Frontal cortex (tissue), 3 donors: ENCODE measurements at regions not wholly inside any gene's neighbourhood (a gene's known extent, or its start where the extent isn't known, plus 50 kb on each side); places are given as distances from the start of the nearest gene placed in this dataset.

ENCODE experiments used
- DNase-seq, 2 donors: peaks; one replicate each; pipeline ENCODE4 v3.0.0; 2012; ENCODE audit warnings: low spot score in 2 of 2
- FAIRE-seq: peaks from 2 replicates; lab custom pipeline; 2012; peaks lifted over from hg19 to GRCh38; lab: Jason Lieb, UNC
- donor health status: control.
- donor health status: control.
- donor health status: control.

- FAIRE-seq = no peak
- DNase-seq = no peak
Measured at GRCh38 chr10:106474876-106475275, 689.6 kb downstream of the SORCS1 start.

DNA sequence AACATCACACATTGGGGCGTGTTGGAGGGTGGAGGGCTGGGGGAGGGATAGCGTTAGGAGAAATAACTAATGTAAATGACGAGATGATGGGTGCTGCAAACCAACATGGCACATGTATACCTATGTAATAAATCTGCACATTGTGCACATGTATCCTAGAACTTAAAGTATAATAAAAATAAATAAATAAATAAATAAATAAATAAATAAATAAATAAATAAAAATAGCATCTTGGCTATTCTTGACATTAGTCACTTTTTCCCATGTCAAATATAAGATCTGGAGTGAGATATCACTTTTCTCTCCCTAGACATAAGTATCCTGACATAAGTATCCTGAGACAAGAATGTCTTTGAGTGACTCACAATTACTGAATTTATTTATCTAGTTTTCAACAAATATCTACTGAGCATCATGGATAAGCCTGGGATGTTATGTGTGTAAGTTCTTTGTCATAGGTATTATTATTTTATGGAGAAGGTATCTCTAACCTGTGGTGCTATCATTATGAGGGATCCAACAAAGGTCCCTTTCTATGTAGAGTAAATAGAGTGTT lies 691.3 kb downstream of the SORCS1 start:
- no peak for DNase-seq
- FAIRE-seq = no peak

DNA sequence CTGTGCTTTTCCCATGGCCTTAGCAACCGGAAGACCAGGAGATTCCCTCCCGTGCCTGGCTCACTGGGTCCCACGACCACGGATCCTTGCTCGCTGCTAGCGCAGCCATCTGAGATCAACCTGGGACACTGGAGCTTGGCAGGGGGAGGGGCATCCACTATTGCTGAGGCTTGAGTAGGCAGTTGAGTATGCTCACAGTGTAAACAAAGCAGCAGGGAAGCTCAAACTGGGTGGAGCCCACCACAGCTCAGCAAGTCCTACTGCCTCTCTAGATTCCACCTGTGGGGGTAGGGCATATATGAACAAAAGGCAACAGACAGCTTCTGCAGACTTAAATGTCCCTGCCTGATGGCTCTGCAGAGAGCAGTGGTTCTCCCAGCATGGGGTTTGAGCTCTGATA lies 697.0 kb downstream of the SORCS1 start:
- no peak for DNase-seq
- FAIRE-seq = no peak

GRCh38 chr10:106457522-106457921 lies 707.0 kb downstream of the SORCS1 start:
- DNase-seq (no peak), FAIRE-seq (no peak)

DNA sequence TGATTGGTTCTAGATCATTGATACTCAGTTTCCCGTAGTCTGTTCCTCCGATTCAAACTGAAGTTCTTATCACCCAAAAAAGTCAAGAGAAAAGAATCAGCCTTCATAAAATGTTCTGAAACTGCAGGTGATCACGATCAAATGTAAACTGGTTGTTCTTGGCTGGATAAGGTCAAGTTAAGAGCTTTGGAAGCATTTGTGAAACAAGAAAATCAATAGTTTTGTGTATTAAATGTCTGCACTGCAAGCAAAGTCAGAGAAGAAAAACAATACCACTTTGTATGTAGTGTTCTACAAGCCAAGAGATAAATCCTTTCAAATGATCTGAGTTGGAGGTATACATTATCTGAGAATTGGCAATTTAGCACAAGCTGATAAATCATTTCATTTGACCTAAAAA lies 710.3 kb downstream of the SORCS1 start:
- no peak for DNase-seq

GRCh38 chr10:106450966-106451365 lies 713.5 kb downstream of the SORCS1 start:
- no peak for FAIRE-seq
- no peak for DNase-seq

More for the DNA sequence above, 710.3 kb downstream of the SORCS1 start:
- no peak for FAIRE-seq

DNA sequence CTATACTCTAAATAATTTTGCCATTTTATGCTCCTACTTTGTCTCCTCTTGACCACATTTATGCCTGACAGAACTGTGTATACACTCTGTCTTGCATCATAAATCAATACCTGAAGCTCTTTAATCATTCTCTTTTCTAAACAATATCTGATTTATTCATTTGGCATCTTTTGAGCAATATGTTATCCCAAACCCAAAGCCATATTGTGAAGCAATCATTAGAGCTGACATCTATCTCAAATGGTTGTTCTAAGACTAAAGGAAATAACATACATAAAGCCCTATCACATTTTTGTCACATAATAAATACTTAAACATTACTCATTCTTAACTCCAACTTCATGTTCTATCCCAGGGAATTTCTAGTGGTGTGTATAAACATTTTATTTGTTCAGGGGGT lies 717.6 kb downstream of the SORCS1 start:
- FAIRE-seq (no peak), DNase-seq (no peak)

- DNase-seq (no peak), FAIRE-seq (no peak)
Measured at GRCh38 chr10:106442223-106442622, 722.3 kb downstream of the SORCS1 start.

- no peak for DNase-seq
- no peak for FAIRE-seq
Measured at GRCh38 chr10:106440767-106441166, 723.7 kb downstream of the SORCS1 start.

- DNase-seq = no peak
- no peak for FAIRE-seq
Measured at GRCh38 chr10:106440355-106440754, 724.2 kb downstream of the SORCS1 start.

- FAIRE-seq = no peak
Measured at GRCh38 chr10:106439366-106439765, 725.1 kb downstream of the SORCS1 start.

GRCh38 chr10:106438386-106438785 lies 726.1 kb downstream of the SORCS1 start:
- no peak for FAIRE-seq

More at GRCh38 chr10:106439366-106439765, 725.1 kb downstream of the SORCS1 start:
- no peak for DNase-seq

DNA sequence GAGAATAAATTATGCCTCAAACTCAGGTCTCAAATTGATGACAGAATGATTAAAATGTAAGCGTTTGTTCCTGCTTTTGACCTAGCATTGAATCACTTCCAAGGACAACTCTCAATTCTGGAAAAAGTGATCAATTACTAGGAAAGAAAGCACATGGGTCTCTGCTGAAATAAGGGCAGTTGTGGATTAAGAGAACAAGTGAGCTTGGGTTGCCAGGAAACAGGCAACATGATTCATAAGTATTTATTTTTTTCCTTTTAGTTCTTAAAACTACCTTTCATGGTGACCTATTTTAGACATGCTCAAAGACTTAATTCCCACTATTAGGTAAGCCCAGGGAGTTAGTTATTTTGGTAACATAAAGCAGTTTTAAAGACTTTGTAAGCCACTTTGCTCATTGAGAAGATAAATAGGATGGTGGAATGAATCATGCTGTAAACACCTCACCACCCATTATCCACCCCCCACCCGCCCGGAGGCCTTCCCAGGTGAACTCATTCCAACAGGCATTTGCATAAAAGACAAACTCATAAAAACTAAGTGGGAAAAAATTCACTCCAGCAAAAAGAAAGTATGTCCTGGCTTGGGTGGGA lies 728.3 kb downstream of the SORCS1 start:
- FAIRE-seq = no peak
- no peak for DNase-seq

More at GRCh38 chr10:106438386-106438785, 726.1 kb downstream of the SORCS1 start:
- no peak for DNase-seq

DNA sequence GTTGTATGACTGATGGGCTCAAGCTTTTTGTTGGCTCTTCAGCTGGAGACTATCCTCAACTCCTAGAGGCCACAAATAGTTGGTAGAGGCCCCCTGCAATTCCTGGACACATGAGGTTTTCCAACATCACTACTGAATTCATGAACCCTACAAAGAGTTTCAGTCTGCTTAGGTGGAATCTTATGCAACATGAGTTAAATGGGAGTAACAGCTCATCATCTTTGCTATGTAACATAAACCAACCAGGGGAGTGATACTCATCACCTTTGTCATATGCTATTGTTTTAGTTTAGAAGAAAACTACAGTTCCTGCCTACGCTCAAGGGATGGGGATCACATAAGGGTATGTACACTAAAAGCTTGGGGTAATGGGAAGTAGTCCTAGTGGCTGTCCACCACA lies 729.4 kb downstream of the SORCS1 start:
- FAIRE-seq (no peak), DNase-seq (no peak)

- DNase-seq (no peak), FAIRE-seq (no peak)
Measured at GRCh38 chr10:106424981-106425380, 739.5 kb downstream of the SORCS1 start.

GRCh38 chr10:106424054-106424453 lies 740.5 kb downstream of the SORCS1 start:
- FAIRE-seq = no peak

GRCh38 chr10:106410331-106410730 lies 754.2 kb downstream of the SORCS1 start:
- DNase-seq = no peak
- no peak for FAIRE-seq

More at GRCh38 chr10:106424054-106424453, 740.5 kb downstream of the SORCS1 start:
- no peak for DNase-seq

DNA sequence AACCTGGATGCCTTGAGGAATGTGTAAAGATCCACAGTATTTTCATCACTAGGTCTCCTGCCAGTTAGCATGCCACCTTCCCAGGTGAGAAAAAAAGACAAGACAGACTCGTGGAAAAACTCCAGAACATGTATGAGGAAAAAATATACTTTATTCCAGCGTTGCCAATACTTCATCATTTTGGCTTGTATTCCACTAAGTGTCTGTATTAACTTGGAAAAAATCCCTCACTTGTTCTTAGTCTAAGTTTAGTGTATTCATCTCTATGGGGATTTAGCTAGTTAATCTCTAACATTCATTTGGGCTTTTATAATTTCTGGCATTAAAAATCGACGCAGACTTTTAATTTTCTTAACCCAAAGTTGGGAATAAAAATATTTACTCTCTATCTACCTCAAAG lies 759.4 kb downstream of the SORCS1 start:
- no peak for DNase-seq
- FAIRE-seq = no peak

DNA sequence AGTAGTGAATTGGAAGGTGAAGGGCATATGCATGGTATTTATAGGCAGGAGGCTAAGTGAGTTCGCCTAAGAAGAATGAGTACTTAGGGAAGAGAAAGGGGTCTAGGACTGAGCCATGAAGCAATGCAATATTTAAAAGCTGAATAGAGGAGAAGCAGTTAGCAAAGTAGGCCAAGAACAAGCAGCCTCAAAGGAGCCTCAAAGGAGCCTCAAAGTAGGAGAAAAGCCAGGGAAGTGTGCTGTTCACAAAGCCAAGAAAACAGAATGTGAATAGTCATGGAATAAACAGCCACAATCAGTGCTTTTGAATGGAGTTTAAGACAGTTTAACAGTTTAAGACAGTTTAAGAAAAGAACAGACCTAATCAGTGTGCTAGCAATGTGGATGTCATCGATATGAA lies 762.0 kb downstream of the SORCS1 start:
- FAIRE-seq = no peak
- no peak for DNase-seq

GRCh38 chr10:106401967-106402366 lies 762.5 kb downstream of the SORCS1 start:
- DNase-seq = no peak
- peak; percentile 73 for FAIRE-seq

- FAIRE-seq = peak; percentile 47
- DNase-seq = no peak
Measured at GRCh38 chr10:106401161-106401560, 763.3 kb downstream of the SORCS1 start.

DNA sequence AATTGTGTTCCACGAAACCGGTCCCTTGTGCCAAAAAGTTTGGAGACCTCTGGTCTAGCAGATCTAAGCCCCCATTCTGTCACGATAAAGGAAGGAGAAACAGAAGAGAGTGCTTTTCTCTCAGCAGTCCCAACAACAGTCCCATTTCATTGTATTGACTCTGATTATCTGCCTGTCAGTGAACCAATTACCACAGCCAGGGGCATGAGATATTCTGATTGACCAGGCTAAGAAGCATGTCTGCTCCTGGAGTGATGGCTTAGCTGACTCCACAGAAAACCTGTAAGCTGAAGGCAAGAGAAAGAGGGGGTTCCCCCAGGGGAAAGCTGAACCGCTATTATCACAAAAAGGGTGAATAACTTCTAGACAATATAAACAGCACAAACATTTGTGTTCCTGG lies 765.4 kb downstream of the SORCS1 start:
- FAIRE-seq = no peak
- DNase-seq = no peak
